GM12878 (cell line): ENCODE measurements at regions not wholly inside any gene's neighbourhood (a gene's known extent, or its start where the extent isn't known, plus 50 kb on each side); places are given as distances from the start of the nearest gene placed in this dataset.

Experiments
- ATAC-seq: fragments of 200-7000 bp; cut with Tn5 transposase; 3 replicates; pipeline ENCODE4 v1.9.1; 2020; ENCODE audit warnings: mild to moderate bottlenecking, moderate library complexity
- BruUV-seq: library from RNA; stranded (reverse); fragments of 400-500 nt; replicated peaks from 2 replicates; lab custom pipeline; 2021; lab: Mats Ljungman, UMichigan
- CTCF ChIA-PET: fragments of 300-600 bp; sonication (Branson Sonifier 250); formaldehyde crosslinking; extraction: SDS; loops from one replicate; lab custom pipeline; 2021; ENCODE audit warnings: inconsistent platforms; lab: Yijun Ruan, JAX
- POLR2A ChIA-PET: fragments of 350-600 bp; formaldehyde crosslinking; extraction: SDS; loops from one replicate; lab custom pipeline; 2021; ENCODE audit warnings: inconsistent platforms; lab: Charles Lee
- RAD21 ChIA-PET: fragments of 300-600 bp; sonication (Branson Sonifier 250); formaldehyde crosslinking; loops from one replicate; lab custom pipeline; 2023; ENCODE audit warnings: antibody characterized with exemption; ENCODE audit not compliant: unreplicated experiment; lab: Charles Lee
- SMC1A ChIA-PET: fragments of 300-600 bp; sonication (Branson Sonifier 250); formaldehyde crosslinking; loops from one replicate; lab custom pipeline; 2023; ENCODE audit not compliant: unreplicated experiment, uncharacterized antibody; lab: Charles Lee
- DNase-seq: peaks from one replicate; pipeline ENCODE4 v3.0.0-alpha.2; 2011; ENCODE audit warnings: low read depth, low spot score
- FAIRE-seq: peaks from 3 replicates; lab custom pipeline; 2011; peaks lifted over from hg19 to GRCh38; lab: Jason Lieb, UNC
- H2AFZ ChIP-seq: 2 replicates; pipeline ENCODE4 v1.6.0; 2011; ENCODE audit warnings: low read depth, low read length, control low read depth; ENCODE audit not compliant: control insufficient read depth
- H3K27ac ChIP-seq: 2 replicates; pipeline ENCODE4 v1.5.1; 2011; ENCODE audit warnings: control low read depth; ENCODE audit not compliant: control insufficient read depth, insufficient read depth
- H3K27me3 ChIP-seq, 2 experiments: replicated peaks in 1 of 2; 2 replicates each; pipeline versions ENCODE4 v1.6.0 to v1.6.1; 2011; ENCODE audit warnings: low read length in 1 of 2; ENCODE audit not compliant: control insufficient read depth in 2 of 2, insufficient read depth in 2 of 2
- H3K36me3 ChIP-seq, 2 experiments: 2 replicates each; pipeline ENCODE4 v1.5.1; 2011; ENCODE audit warnings: low read length in 1 of 2; ENCODE audit not compliant: control insufficient read depth in 2 of 2, insufficient read depth in 2 of 2
- H3K4me1 ChIP-seq: 2 replicates; pipeline ENCODE4 v1.6.1; 2011; ENCODE audit warnings: mild to moderate bottlenecking, low read length, moderate library complexity, mixed read lengths; ENCODE audit not compliant: control insufficient read depth, insufficient read depth
- H3K4me2 ChIP-seq: 2 replicates; pipeline ENCODE4 v1.6.0; 2011; ENCODE audit warnings: control low read depth; ENCODE audit not compliant: control insufficient read depth, insufficient read depth
- H3K4me3 ChIP-seq: fragments of 200-600 bp; sonication (generic); 2 replicates; pipeline ENCODE4 v1.5.1; 2016
- H3K79me2 ChIP-seq: 2 replicates; pipeline ENCODE4 v1.6.0; 2011; ENCODE audit warnings: low read length; ENCODE audit not compliant: control insufficient read depth, insufficient read depth
- H3K9ac ChIP-seq: 2 replicates; pipeline ENCODE4 v1.8.0; 2011; ENCODE audit warnings: low read length, control low read depth, mixed read lengths; ENCODE audit not compliant: control insufficient read depth, insufficient read depth
- H3K9me3 ChIP-seq: replicated peaks from 3 replicates; pipeline ENCODE4 v1.5.1; 2011; ENCODE audit warnings: mild to moderate bottlenecking, low read length; ENCODE audit not compliant: control insufficient read depth, insufficient read depth
- H4K20me1 ChIP-seq: 2 replicates; pipeline ENCODE4 v1.6.0; 2011; ENCODE audit not compliant: control insufficient read depth, insufficient read depth
- BMI1 ChIP-seq: fragments of 450-650 bp; IDR thresholded peaks from 2 replicates; pipeline ENCODE4 v1.6.1; 2016; ENCODE audit warnings: mild to moderate bottlenecking, moderate library complexity, borderline replicate concordance
- CHD1 ChIP-seq: IDR thresholded peaks from 2 replicates; pipeline ENCODE4 v1.6.1; 2012; ENCODE audit warnings: low read depth, low read length, improper control_type of control experiment
- ELK1 ChIP-seq: IDR thresholded peaks from 2 replicates; pipeline ENCODE4 v1.6.1; 2012; ENCODE audit warnings: low read depth, low read length, improper control_type of control experiment
- FOS ChIP-seq: IDR thresholded peaks from 3 replicates; pipeline ENCODE4 v1.6.1; 2011; ENCODE audit warnings: borderline replicate concordance; ENCODE audit not compliant: insufficient read length; ENCODE audit errors: extremely low read depth
- KAT2A ChIP-seq: conservative IDR thresholded peaks from 2 replicates; pipeline ENCODE4 v1.6.1; 2011; ENCODE audit warnings: low read depth, low read length; ENCODE audit not compliant: control insufficient read depth
- MEF2A ChIP-seq: IDR thresholded peaks from 2 replicates; pipeline ENCODE4 v1.6.1; 2011; ENCODE audit warnings: low read depth, mild to moderate bottlenecking, low read length, moderate library complexity; ENCODE audit not compliant: insufficient read depth
- RAD51 ChIP-seq: fragments of 450-650 bp; IDR thresholded peaks from 2 replicates; pipeline ENCODE4 v1.6.1; 2016; ENCODE audit warnings: moderate library complexity, mild to moderate bottlenecking, inconsistent platforms
- SREBF2 ChIP-seq: IDR thresholded peaks from 2 replicates; pipeline ENCODE4 v1.6.1; 2012; ENCODE audit warnings: mild to moderate bottlenecking, low read length
- TCF7 ChIP-seq: IDR thresholded peaks from 2 replicates; pipeline ENCODE4 v1.6.1; 2014; ENCODE audit warnings: antibody characterized with exemption, borderline replicate concordance
- WGBS: methylation state at CpG from one replicate; pipeline ENCODE4 v1.1.6; 2016; ENCODE audit warnings: low lambda C conversion rate; ENCODE audit not compliant: insufficient replicate concordance, insufficient coverage; ENCODE audit errors: missing lambda C conversion rate; 5-methylcytosine and 5-hydroxymethylcytosine counted together
- in situ Hi-C: fragments of 300-500 bp; cut with MboI; formaldehyde crosslinking; loops from 9 replicates; pipeline ENCODE4 v1.14.3; 2018; ENCODE audit warnings: mixed read lengths
- intact Hi-C: fragments of 100-400 bp; cut with micrococcal nuclease; formaldehyde crosslinking; loops from one replicate; pipeline ENCODE4 v1.14.2; 2022; ENCODE audit not compliant: unreplicated experiment
- TF ChIP-seq, protein P1 (sequence below): IDR thresholded peaks from 2 replicates; pipeline ENCODE4 v1.6.1; 2012; ENCODE audit warnings: low read depth, low read length, improper control_type of control experiment

DNA sequence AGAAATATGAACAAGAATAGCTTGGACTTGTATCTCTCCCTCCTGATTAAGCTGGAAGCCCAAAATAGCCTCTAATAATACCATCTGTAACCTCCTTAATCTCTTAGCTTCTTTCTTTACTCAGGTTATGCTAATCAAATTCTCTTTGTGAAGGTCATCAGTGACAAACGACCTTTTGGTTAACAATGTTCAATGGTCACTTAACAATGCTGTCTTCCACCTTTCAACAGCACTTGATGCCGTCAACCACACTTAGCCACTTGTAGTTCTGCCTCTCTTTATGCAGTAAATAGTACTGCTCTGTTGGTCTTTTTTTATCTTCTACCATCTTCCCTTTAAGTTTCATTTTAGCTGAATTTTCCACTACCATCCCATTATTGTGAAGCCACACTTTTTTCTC, 476.6 kb upstream of the TGFBR2 start (continued):
- no peak for TF ChIP-seq RAD51
- TF ChIP-seq MEF2A = no peak
- no peak for TF ChIP-seq BMI1
- no peak for TF ChIP-seq TCF7
- TF ChIP-seq SREBF2 = no peak

DNA sequence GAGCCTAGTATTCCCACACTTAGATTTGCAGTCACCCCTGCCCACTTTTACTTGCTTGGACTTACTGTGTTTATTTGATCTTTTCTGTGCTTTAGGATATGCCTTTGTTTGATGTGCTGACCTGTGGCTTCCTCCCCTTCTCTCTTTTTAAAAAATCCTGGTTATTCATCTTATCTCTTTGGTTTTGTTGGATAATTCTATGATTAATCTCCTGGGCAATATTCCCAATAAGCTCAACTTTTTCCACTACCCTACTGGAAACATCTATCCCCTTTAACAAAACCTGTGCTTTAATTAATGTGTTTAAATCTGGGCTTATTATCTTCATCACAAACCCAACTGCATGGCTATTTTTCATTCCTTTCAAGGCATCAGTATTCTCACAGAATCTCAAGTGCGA, 476.0 kb upstream of the TGFBR2 start:
- H3K36me3 ChIP-seq = no peaks in the 10 kb centered on the region
- no peaks in the 10 kb centered on the region for H3K4me1 ChIP-seq
- H3K4me2 ChIP-seq = no peak overlapping the region
- CTCF ChIA-PET = no interaction called here
- ATAC-seq (no peak), DNase-seq (no peak), FAIRE-seq (no peak)
- H3K27me3 ChIP-seq = no peaks in the 10 kb centered on the region
- intact Hi-C loops (no loop called here), in situ Hi-C loops (no loop called here)
- no peak overlapping the region for H2AFZ ChIP-seq
- H3K4me3 ChIP-seq = no peak overlapping the region
- no TSS peak for BruUV-seq
- H3K27ac ChIP-seq = no peak overlapping the region
- H3K9ac ChIP-seq = no peak overlapping the region
- RAD21 ChIA-PET = no interaction called here
- POLR2A ChIA-PET = no interaction called here
- no peaks in the 10 kb centered on the region for H3K79me2 ChIP-seq
- TF ChIP-seq, protein P1, sequence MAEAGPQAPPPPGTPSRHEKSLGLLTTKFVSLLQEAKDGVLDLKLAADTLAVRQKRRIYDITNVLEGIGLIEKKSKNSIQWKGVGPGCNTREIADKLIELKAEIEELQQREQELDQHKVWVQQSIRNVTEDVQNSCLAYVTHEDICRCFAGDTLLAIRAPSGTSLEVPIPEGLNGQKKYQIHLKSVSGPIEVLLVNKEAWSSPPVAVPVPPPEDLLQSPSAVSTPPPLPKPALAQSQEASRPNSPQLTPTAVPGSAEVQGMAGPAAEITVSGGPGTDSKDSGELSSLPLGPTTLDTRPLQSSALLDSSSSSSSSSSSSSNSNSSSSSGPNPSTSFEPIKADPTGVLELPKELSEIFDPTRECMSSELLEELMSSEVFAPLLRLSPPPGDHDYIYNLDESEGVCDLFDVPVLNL = no peak
- TF ChIP-seq KAT2A (no peak), ELK1 (no peak), FOS (no peak), CHD1 (no peak)
- SMC1A ChIA-PET = no interaction called here
- H4K20me1 ChIP-seq = no peaks in the 10 kb centered on the region
- no peaks in the 10 kb centered on the region for H3K9me3 ChIP-seq
- WGBS = 73% methylated on average over 1 of the region's 1 CpG
